Fibroblast of lung (primary cell): ENCODE measurements at regions not wholly inside any gene's neighbourhood (a gene's known extent, or its start where the extent isn't known, plus 50 kb on each side); places are given as distances from the start of the nearest gene placed in this dataset.

Experiments
- DNase-seq, 2 donors: peaks; one replicate each; pipeline versions ENCODE4 v3.0.0 to v3.0.0-alpha.2; 2010; ENCODE audit warnings: low read depth in 2 of 2
- H2AFZ ChIP-seq: 2 replicates; pipeline ENCODE4 v1.5.1; 2012; ENCODE audit warnings: low read length, control low read depth, inconsistent platforms
- H3K27ac ChIP-seq: 2 replicates; pipeline ENCODE4 v1.5.1; 2011; ENCODE audit warnings: low read length, control low read depth; ENCODE audit not compliant: insufficient read depth
- H3K27me3 ChIP-seq: 2 replicates; pipeline ENCODE4 v1.5.1; 2011; ENCODE audit warnings: mild to moderate bottlenecking, low read length; ENCODE audit not compliant: control insufficient read depth, insufficient read depth
- H3K36me3 ChIP-seq: 2 replicates; pipeline ENCODE4 v1.5.1; 2011; ENCODE audit warnings: low read length; ENCODE audit not compliant: control insufficient read depth, insufficient read depth
- H3K4me1 ChIP-seq: 2 replicates; pipeline ENCODE4 v1.5.1; 2011; ENCODE audit warnings: low read length; ENCODE audit not compliant: control insufficient read depth, insufficient read depth; ENCODE audit errors: extremely low read depth
- H3K4me2 ChIP-seq: 2 replicates; pipeline ENCODE4 v1.5.1; 2011; ENCODE audit warnings: low read length, control low read depth; ENCODE audit not compliant: insufficient read depth; ENCODE audit errors: extremely low read depth
- H3K4me3 ChIP-seq, 4 experiments: fragments of 200-600 bp in 1 of 4; sonication (generic) in 1 of 4; replicated peaks in 1 of 4; 2 replicates each; pipeline ENCODE4 v1.5.1; 2011 to 2016; ENCODE audit warnings: low read length in 4 of 4, low read depth in 3 of 4, mild to moderate bottlenecking in 3 of 4, control low read depth in 2 of 4, inconsistent platforms in 1 of 4, mixed read lengths in 1 of 4; ENCODE audit not compliant: insufficient read depth in 1 of 4; ENCODE audit errors: control extremely low read depth in 1 of 4
- H3K79me2 ChIP-seq: 2 replicates; pipeline ENCODE4 v1.5.1; 2012; ENCODE audit warnings: mild to moderate bottlenecking, low read length, inconsistent platforms; ENCODE audit not compliant: control insufficient read depth, insufficient read depth
- H3K9ac ChIP-seq: 2 replicates; pipeline ENCODE4 v1.5.1; 2011; ENCODE audit warnings: mild to moderate bottlenecking, low read length, control low read depth; ENCODE audit not compliant: insufficient read depth
- H3K9me3 ChIP-seq: 2 replicates; pipeline ENCODE4 v1.5.1; 2012; ENCODE audit warnings: low read depth, low read length; ENCODE audit not compliant: control insufficient read depth, insufficient read depth
- H4K20me1 ChIP-seq: 2 replicates; pipeline ENCODE4 v1.5.1; 2011; ENCODE audit warnings: low read length; ENCODE audit not compliant: control insufficient read depth, insufficient read depth; ENCODE audit errors: extremely low read depth
- EZH2 ChIP-seq: IDR thresholded peaks from 2 replicates; pipeline ENCODE4 v1.5.1; 2012; ENCODE audit warnings: low read length, control low read depth, mild to moderate bottlenecking; ENCODE audit errors: missing control alignments
- TF ChIP-seq, protein P1 (sequence below), 2 donors: IDR thresholded peaks in 1 of 2; conservative IDR thresholded peaks in 1 of 2; 1 replicate in 1 of 2; 2 replicates in 1 of 2; pipeline ENCODE4 v1.5.1; 2011 to 2012; ENCODE audit warnings: low read length in 2 of 2, control low read depth in 1 of 2, inconsistent platforms in 1 of 2, low read depth in 1 of 2, mild to moderate bottlenecking in 1 of 2

DNA sequence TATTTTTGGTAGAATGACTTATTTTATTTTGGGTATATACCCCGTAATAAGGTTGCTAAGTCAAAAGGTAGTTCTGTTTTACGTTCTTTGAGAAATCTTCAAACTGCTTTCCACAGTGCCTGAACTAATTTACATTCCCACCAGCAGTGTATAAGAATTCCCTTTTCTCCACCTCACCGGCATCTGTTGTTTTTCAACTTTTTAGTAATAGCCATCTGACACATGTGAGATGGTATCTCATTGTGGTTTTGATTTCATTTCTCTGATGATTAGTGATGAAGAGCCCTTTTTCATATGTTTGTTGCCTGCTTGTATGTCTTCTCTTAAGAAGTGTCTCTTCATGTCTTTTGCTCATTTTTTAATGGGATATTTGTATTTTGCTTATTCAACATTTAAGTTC lies 215.2 kb upstream of the TFPI start:
- Histone ChIP-seq H3K4me1 (peaks cover 4% of the 10 kb centered on the region), H2AFZ (no peak overlapping the region), H3K4me3 (no peak overlapping the region), H4K20me1 (no peaks in the 10 kb centered on the region), H3K79me2 (no peaks in the 10 kb centered on the region), H3K36me3 (no peaks in the 10 kb centered on the region), H3K27me3 (no peaks in the 10 kb centered on the region), H3K9ac (no peak overlapping the region), H3K4me2 (no peak overlapping the region), H3K27ac (no peak overlapping the region), H3K9me3 (no peaks in the 10 kb centered on the region)
- DNase-seq, result no peak
- TF ChIP-seq, protein P1, sequence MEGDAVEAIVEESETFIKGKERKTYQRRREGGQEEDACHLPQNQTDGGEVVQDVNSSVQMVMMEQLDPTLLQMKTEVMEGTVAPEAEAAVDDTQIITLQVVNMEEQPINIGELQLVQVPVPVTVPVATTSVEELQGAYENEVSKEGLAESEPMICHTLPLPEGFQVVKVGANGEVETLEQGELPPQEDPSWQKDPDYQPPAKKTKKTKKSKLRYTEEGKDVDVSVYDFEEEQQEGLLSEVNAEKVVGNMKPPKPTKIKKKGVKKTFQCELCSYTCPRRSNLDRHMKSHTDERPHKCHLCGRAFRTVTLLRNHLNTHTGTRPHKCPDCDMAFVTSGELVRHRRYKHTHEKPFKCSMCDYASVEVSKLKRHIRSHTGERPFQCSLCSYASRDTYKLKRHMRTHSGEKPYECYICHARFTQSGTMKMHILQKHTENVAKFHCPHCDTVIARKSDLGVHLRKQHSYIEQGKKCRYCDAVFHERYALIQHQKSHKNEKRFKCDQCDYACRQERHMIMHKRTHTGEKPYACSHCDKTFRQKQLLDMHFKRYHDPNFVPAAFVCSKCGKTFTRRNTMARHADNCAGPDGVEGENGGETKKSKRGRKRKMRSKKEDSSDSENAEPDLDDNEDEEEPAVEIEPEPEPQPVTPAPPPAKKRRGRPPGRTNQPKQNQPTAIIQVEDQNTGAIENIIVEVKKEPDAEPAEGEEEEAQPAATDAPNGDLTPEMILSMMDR (conservative IDR thresholded peaks at IDR 0.05 in 1 of 2, IDR thresholded peaks at IDR 0.05 in 1 of 2; ENCODE audit: low read depth in 1 of 2, low read length in 2 of 2), result no peak
- no peak for TF ChIP-seq EZH2

DNA sequence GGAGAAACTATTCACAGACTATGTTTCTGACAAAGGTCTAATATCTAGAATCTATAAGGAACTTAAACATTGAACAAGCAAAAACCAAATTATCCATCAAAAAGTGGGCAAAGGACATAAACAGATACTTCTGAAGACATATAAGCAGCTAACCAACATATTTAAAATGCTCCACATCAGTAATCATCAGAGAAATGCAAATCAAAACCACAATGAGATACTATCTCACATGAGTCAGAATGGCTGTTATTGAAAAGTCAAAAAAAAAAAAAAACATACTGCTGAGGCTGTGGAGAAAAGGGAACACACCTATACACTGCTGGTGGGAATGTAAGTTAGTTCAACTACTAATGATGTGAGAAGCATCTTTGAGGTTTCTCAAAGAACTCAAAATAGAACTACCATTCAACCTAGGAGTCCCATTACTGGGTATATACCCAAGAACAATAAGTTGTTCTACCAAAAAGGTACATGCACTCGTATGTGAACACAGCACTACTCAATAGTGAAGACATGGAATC lies 220.4 kb upstream of the TFPI start:
- peak; percentile 51 to 84 for DNase-seq
- H3K4me2 ChIP-seq, result no peak overlapping the region
- H3K4me3 ChIP-seq, result no peak overlapping the region
- no peaks in the 10 kb centered on the region for H3K79me2 ChIP-seq
- H3K27me3 ChIP-seq, result no peaks in the 10 kb centered on the region
- no peak overlapping the region for H3K27ac ChIP-seq
- H3K9me3 ChIP-seq, result no peaks in the 10 kb centered on the region
- H3K9ac ChIP-seq, result no peak overlapping the region
- H4K20me1 ChIP-seq, result no peaks in the 10 kb centered on the region
- no peak overlapping the region for H2AFZ ChIP-seq
- TF ChIP-seq, protein P1 (conservative IDR thresholded peaks at IDR 0.05 in 1 of 2, IDR thresholded peaks at IDR 0.05 in 1 of 2; ENCODE audit: low read depth in 1 of 2, low read length in 2 of 2), result no peak
- no peak for TF ChIP-seq EZH2
- no peaks in the 10 kb centered on the region for H3K36me3 ChIP-seq
- H3K4me1 ChIP-seq, result peaks cover 4% of the 10 kb centered on the region

- no peaks in the 10 kb centered on the region for H4K20me1 ChIP-seq
- H3K4me3 ChIP-seq, result no peak overlapping the region
- H3K4me1 ChIP-seq, result peaks cover 4% of the 10 kb centered on the region
- H3K9ac ChIP-seq, result no peak overlapping the region
- no peak overlapping the region for H3K4me2 ChIP-seq
- no peaks in the 10 kb centered on the region for H3K36me3 ChIP-seq
- TF ChIP-seq, protein P1 (conservative IDR thresholded peaks at IDR 0.05 in 1 of 2, IDR thresholded peaks at IDR 0.05 in 1 of 2; ENCODE audit: low read depth in 1 of 2, low read length in 2 of 2), result no peak
- no peak for TF ChIP-seq EZH2
- no peak for DNase-seq
- no peaks in the 10 kb centered on the region for H3K79me2 ChIP-seq
- H3K27ac ChIP-seq, result no peak overlapping the region
- no peak overlapping the region for H2AFZ ChIP-seq
- H3K27me3 ChIP-seq, result no peaks in the 10 kb centered on the region
- H3K9me3 ChIP-seq, result no peaks in the 10 kb centered on the region
Observed at GRCh38 chr2:187775196-187775595, 221.0 kb upstream of the TFPI start.
